Muscle layer of colon (tissue), 2 donors: ENCODE measurements at regions not wholly inside any gene's neighbourhood (a gene's known extent, or its start where the extent isn't known, plus 50 kb on each side); places are given as distances from the start of the nearest gene placed in this dataset.

Experiments used
- H3K27ac ChIP-seq: one replicate; pipeline ENCODE4 v1.7.0; 2013; ENCODE audit warnings: low read depth, mild to moderate bottlenecking, low read length, moderate library complexity
- H3K27me3 ChIP-seq, 2 donors: one replicate each; pipeline ENCODE4 v1.7.0; 2013; ENCODE audit warnings: low read length in 2 of 2, mild to moderate bottlenecking in 2 of 2; ENCODE audit not compliant: insufficient read depth in 2 of 2, control insufficient read depth in 1 of 2
- H3K36me3 ChIP-seq: one replicate; pipeline ENCODE4 v1.7.0; 2013; ENCODE audit warnings: mild to moderate bottlenecking, low read length; ENCODE audit not compliant: insufficient read depth
- H3K4me1 ChIP-seq: one replicate; pipeline ENCODE4 v1.7.0; 2013; ENCODE audit warnings: mild to moderate bottlenecking, low read length; ENCODE audit not compliant: insufficient read depth
- H3K4me3 ChIP-seq, 2 donors: one replicate each; pipeline ENCODE4 v1.7.0; 2013; ENCODE audit warnings: low read length in 2 of 2, low read depth in 1 of 2, mild to moderate bottlenecking in 1 of 2, moderate library complexity in 1 of 2
- H3K9ac ChIP-seq: one replicate; pipeline ENCODE4 v1.7.0; 2013; ENCODE audit warnings: low read length
- H3K9me3 ChIP-seq: one replicate; pipeline ENCODE4 v1.7.0; 2013; ENCODE audit warnings: mild to moderate bottlenecking, low read length
- donor health status: abdominal sarcoma.
- donor health status: Adenocarcinoma of cecum.

DNA sequence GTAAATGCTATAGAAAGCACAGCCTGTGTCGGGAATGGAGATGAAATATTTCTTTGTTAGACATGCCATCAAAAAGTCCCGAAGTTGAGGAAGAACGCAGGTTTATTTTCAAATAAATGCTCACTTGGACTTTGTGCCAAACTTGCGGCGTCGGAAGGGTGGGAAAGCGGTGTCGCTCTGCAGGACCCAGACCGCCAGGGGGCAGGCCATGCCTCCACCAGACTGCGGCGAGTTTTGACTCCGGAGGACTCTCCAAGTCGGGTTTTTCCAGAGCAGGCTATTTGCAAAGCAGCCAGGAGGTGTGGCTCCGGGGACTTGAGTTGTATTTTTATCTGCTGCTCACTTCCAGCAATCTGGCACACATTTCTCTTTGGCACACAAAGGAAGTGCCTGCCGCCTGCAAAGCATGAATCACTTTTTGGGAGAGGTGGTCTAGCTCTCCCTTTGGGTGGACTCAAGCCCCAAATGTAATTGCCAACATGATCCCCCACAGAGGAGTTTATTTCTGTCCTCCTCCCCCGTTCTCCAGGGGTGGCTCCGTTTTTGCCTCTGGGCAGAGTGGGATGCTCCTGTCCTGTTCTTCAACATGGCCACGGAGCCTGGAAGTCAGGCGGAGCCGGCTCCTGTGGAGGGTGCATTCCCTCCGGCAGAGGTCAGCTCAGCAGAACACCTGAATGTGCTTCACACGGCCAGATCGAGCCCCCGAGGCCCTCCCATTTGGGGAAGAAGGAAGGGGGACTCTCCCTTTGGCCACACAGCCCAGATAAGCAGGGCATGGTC lies 82.3 kb upstream of the GPR26 start:
- no peaks in the 10 kb centered on the region for H3K27me3 ChIP-seq
- no peaks in the 10 kb centered on the region for H3K36me3 ChIP-seq
- H3K9me3 ChIP-seq, result no peaks in the 10 kb centered on the region
- no peak overlapping the region for H3K9ac ChIP-seq
- H3K4me3 ChIP-seq, result peak overlapping the region in 1 of 2 donors; percentile 28
- H3K4me1 ChIP-seq, result peaks cover 19% of the 10 kb centered on the region
- peak overlapping the region; percentile 50 for H3K27ac ChIP-seq

DNA sequence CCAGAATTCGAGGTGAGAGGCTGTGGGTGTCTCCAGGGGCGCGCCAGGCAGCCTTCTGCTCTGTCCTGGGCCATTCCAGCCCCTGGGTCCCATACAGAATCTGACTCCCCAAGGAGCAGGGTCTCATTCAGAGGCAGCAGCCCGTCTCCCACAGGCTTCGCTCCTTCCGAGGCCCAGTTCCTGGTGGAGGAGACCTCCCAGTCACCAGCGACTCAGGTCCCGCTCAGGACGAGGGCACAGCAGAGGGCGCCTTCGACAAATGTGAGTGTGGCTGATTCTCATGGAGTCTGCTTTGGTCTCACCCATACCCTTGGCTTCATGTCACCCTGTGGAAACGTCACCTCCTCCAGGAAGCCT lies 81.8 kb upstream of the GPR26 start:
- Histone ChIP-seq H3K4me1 (peaks cover 19% of the 10 kb centered on the region), H3K27me3 (no peaks in the 10 kb centered on the region), H3K9ac (no peak overlapping the region), H3K27ac (peak overlapping the region; percentile 50), H3K9me3 (no peaks in the 10 kb centered on the region), H3K36me3 (no peaks in the 10 kb centered on the region), H3K4me3 (no peak overlapping the region)

GRCh38 chr10:123585477-123586445 lies 80.4 kb upstream of the GPR26 start:
- no peak overlapping the region for H3K27ac ChIP-seq
- H3K36me3 ChIP-seq, result no peaks in the 10 kb centered on the region
- H3K4me3 ChIP-seq, result no peak overlapping the region
- no peaks in the 10 kb centered on the region for H3K9me3 ChIP-seq
- peaks cover 19% of the 10 kb centered on the region for H3K4me1 ChIP-seq
- no peak overlapping the region for H3K9ac ChIP-seq
- H3K27me3 ChIP-seq, result no peaks in the 10 kb centered on the region

DNA sequence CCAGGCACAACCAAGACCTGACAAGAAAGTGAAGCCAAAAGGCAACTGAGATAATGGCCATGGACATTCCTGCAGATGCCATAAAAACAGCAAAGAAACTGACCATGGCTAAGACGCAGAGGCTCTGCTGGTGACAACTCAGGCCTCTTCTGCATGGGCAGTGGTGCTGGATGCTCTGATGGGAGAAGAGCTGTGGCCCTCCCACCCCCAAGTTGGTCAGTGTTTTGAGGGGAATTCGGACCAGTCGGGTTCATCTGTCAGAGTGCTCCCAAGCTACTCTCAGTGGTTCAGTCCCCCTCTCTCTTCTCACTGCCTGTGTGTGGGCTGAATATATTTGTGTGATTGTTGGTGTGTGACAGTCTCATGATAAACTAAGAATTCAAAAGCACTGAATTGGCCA lies 79.0 kb upstream of the GPR26 start:
- no peak overlapping the region for H3K4me3 ChIP-seq
- H3K36me3 ChIP-seq, result no peaks in the 10 kb centered on the region
- no peaks in the 10 kb centered on the region for H3K9me3 ChIP-seq
- peaks cover 19% of the 10 kb centered on the region for H3K4me1 ChIP-seq
- H3K9ac ChIP-seq, result no peak overlapping the region
- H3K27me3 ChIP-seq, result no peaks in the 10 kb centered on the region
- no peak overlapping the region for H3K27ac ChIP-seq

DNA sequence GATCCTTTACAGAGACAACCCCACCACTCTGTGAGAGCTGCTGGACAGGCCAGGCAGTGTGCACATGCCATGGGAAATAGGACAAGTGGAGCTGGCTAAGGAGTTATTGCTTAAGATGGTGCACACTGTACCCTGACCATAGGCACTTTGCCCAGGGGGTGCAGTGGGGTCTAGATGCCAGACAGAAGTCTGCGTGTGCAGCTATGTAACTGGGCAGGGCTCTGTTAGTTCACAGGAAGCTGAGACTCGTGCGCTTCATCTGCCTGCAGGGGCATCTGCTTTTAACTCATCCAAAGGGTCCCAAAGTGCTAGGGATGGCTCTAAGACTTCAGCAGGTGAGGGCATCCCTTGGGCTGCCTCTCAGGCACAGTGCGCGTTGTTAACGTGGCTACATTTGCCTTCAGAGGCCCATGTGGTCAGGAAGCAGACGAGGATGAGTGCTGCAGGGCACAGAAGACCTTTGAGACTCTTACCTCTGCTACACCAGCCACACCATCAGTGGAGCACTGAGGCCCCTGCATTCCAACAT lies 77.7 kb upstream of the GPR26 start:
- Histone ChIP-seq H3K27ac (no peak overlapping the region), H3K36me3 (no peaks in the 10 kb centered on the region)

GRCh38 chr10:123595661-123596060 lies 70.5 kb upstream of the GPR26 start:
- H3K4me1 ChIP-seq, result no peaks in the 10 kb centered on the region
- H3K9me3 ChIP-seq, result no peaks in the 10 kb centered on the region
- no peaks in the 10 kb centered on the region for H3K36me3 ChIP-seq
- no peak overlapping the region for H3K4me3 ChIP-seq
- no peak overlapping the region for H3K9ac ChIP-seq
- no peaks in the 10 kb centered on the region for H3K27me3 ChIP-seq
- H3K27ac ChIP-seq, result no peak overlapping the region

More for the DNA sequence above, 77.7 kb upstream of the GPR26 start:
- Histone ChIP-seq H3K9ac (no peak overlapping the region), H3K4me1 (peaks cover 8% of the 10 kb centered on the region), H3K4me3 (no peak overlapping the region), H3K9me3 (no peaks in the 10 kb centered on the region), H3K27me3 (no peaks in the 10 kb centered on the region)

DNA sequence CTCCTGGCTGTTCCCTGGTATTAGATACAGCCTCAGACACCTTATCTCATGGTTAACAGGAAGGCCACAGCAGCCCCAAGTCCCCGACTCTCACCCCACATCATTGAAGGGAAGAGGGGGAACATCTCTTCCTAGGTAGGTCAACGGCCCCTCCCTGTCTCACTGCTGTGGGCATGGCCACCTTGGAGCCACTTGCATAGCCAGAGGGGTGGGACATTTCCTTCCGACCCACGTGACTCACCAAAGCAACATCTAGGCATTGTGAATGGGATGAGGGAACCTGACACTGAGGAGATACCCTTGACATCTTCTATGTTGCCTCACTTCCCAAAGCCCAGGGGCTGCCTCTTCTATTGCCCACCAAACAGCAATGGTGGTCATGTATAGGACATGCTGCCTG lies 68.5 kb upstream of the GPR26 start:
- H3K4me3 ChIP-seq, result no peak overlapping the region
- no peaks in the 10 kb centered on the region for H3K27me3 ChIP-seq
- no peak overlapping the region for H3K27ac ChIP-seq
- H3K4me1 ChIP-seq, result no peaks in the 10 kb centered on the region
- H3K9me3 ChIP-seq, result no peaks in the 10 kb centered on the region
- no peaks in the 10 kb centered on the region for H3K36me3 ChIP-seq
- H3K9ac ChIP-seq, result no peak overlapping the region

GRCh38 chr10:123599366-123599849 lies 66.7 kb upstream of the GPR26 start:
- H3K27me3 ChIP-seq, result no peaks in the 10 kb centered on the region
- no peaks in the 10 kb centered on the region for H3K36me3 ChIP-seq
- H3K4me3 ChIP-seq, result no peak overlapping the region
- no peaks in the 10 kb centered on the region for H3K4me1 ChIP-seq
- no peak overlapping the region for H3K27ac ChIP-seq
- H3K9me3 ChIP-seq, result no peaks in the 10 kb centered on the region
- no peak overlapping the region for H3K9ac ChIP-seq

DNA sequence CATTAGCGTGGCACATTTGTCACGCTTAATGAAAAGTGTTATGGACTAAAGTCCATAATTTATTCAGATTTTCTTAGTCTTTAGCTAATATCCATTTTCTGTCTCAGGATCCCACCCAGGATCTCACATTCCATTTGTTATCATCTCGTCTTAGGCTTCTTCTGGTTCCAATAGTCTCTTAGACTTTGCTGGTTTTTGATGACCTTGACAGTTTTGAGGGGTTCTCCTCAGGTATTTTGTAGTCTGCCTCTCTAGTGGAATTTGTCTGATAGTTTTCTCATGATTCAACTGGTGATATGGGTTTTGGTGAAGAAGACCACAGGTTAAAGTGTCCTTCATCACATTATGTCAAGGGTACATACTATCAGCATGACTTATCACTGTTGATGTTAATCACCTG lies 66.0 kb upstream of the GPR26 start:
- H3K4me1 ChIP-seq, result no peaks in the 10 kb centered on the region
- H3K9me3 ChIP-seq, result no peaks in the 10 kb centered on the region
- no peak overlapping the region for H3K4me3 ChIP-seq
- H3K9ac ChIP-seq, result no peak overlapping the region
- H3K27ac ChIP-seq, result no peak overlapping the region
- no peaks in the 10 kb centered on the region for H3K36me3 ChIP-seq
- H3K27me3 ChIP-seq, result no peaks in the 10 kb centered on the region

GRCh38 chr10:123603130-123603529 lies 63.0 kb upstream of the GPR26 start:
- Histone ChIP-seq H3K9me3 (no peaks in the 10 kb centered on the region), H3K4me3 (no peak overlapping the region), H3K4me1 (no peaks in the 10 kb centered on the region), H3K27ac (no peak overlapping the region), H3K27me3 (no peaks in the 10 kb centered on the region), H3K36me3 (no peaks in the 10 kb centered on the region), H3K9ac (no peak overlapping the region)

DNA sequence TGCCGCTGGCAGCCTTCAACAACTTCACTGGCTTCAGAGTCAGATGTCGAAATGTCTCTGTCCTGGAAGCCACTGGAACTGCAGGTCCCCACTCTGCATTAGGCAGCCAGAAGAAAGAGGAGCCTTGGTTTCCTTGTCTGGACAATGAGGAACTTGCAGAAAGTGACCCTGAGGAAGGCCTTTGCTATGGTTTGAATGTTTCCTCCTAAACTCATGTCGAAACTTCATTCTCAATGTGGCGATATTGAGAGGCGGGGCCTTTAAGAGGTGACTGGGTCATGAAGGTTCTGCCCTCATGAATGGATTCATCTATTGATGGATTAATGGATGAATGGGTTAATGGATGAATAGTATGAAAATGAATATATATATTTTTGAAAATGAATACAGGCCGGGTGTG lies 61.6 kb upstream of the GPR26 start:
- H3K9ac ChIP-seq, result no peak overlapping the region
- no peaks in the 10 kb centered on the region for H3K27me3 ChIP-seq
- H3K36me3 ChIP-seq, result no peaks in the 10 kb centered on the region

More for the DNA sequence above, 61.6 kb upstream of the GPR26 start:
- H3K27ac ChIP-seq, result no peak overlapping the region
- H3K4me1 ChIP-seq, result no peaks in the 10 kb centered on the region
- no peaks in the 10 kb centered on the region for H3K9me3 ChIP-seq
- no peak overlapping the region for H3K4me3 ChIP-seq
